Prostate gland (tissue), 2 donors: ENCODE measurements at regions not wholly inside any gene's neighbourhood (a gene's known extent, or its start where the extent isn't known, plus 50 kb on each side); places are given as distances from the start of the nearest gene placed in this dataset.

ENCODE experiments used
- POLR2A ChIP-seq: fragments of 450-650 bp; IDR thresholded peaks from one replicate; pipeline ENCODE4 v1.6.1; 2016; ENCODE audit warnings: antibody characterized with exemption, mild to moderate bottlenecking
- POLR2AphosphoS5 ChIP-seq: sonication (generic); formaldehyde crosslinking; IDR thresholded peaks from one replicate; pipeline ENCODE4 v1.6.1; 2017; ENCODE audit warnings: antibody characterized with exemption
- TF ChIP-seq, protein P1 (sequence below), 4 experiments: fragments of 200-600 bp in 2 of 4; fragments of 450-650 bp in 2 of 4; sonication (generic) in 2 of 4; IDR thresholded peaks; 1 replicate in 3 of 4; 2 replicates in 1 of 4; pipeline ENCODE4 v1.5.1; 2016 to 2019; ENCODE audit warnings: antibody characterized with exemption in 4 of 4, mild to moderate bottlenecking in 2 of 4, moderate library complexity in 2 of 4

DNA sequence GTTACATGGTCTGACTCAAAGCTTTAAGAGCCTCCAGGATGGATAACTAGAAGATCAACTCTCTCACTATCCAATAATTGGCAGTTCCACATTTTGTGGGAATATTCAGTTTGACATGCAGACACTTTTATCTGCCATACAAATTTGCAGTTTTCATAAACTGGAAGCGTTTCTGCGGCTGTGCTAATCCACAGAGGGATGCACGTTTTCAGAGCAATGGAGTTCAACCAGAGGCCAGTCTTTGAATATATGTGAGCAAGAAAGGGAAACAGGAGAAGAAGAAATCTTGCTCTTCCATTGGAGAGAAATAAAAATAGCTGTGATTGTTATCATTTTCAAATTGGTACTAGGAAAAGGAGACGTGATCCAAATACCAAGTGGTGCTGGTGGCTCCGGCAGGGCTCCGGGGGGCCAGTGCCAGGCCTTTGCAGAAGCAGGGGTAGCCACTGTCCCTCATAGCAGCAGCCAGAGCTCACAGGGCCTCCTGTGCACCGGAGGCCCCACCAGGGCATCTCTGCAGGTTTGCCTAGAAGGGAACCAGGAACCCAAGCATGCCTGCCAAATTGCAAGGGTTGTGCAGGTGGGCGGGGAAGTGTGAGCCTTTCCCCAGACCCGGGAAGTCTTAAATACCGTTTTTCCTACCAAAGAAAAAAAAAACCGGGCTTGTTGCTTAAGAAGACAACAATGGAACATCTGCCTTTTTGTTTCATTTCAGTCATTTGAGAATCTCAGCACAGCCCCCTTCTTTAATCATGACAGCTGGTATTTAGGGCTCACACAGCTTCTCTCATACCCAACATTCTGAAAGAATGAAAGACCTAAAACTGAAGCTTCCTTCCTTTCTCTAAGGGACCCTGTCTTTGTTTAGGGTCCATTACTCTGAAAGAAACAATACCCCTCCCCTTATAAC, 791.1 kb upstream of the SOX11 start:
- TF ChIP-seq, protein P1, sequence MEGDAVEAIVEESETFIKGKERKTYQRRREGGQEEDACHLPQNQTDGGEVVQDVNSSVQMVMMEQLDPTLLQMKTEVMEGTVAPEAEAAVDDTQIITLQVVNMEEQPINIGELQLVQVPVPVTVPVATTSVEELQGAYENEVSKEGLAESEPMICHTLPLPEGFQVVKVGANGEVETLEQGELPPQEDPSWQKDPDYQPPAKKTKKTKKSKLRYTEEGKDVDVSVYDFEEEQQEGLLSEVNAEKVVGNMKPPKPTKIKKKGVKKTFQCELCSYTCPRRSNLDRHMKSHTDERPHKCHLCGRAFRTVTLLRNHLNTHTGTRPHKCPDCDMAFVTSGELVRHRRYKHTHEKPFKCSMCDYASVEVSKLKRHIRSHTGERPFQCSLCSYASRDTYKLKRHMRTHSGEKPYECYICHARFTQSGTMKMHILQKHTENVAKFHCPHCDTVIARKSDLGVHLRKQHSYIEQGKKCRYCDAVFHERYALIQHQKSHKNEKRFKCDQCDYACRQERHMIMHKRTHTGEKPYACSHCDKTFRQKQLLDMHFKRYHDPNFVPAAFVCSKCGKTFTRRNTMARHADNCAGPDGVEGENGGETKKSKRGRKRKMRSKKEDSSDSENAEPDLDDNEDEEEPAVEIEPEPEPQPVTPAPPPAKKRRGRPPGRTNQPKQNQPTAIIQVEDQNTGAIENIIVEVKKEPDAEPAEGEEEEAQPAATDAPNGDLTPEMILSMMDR (IDR thresholded peaks at IDR 0.05): no peak
- TF ChIP-seq POLR2A: no peak
- no peak for TF ChIP-seq POLR2AphosphoS5
